ENCODE measurements at regions not wholly inside any gene's neighbourhood (a gene's known extent, or its start where the extent isn't known, plus 50 kb on each side); places are given as distances from the start of the nearest gene placed in this dataset.
"Not testable (repeated sequence)": the region's sequence is repeated elsewhere in the genome, so short reads cannot be mapped to it uniquely, and the experiment has no call there.

DNA sequence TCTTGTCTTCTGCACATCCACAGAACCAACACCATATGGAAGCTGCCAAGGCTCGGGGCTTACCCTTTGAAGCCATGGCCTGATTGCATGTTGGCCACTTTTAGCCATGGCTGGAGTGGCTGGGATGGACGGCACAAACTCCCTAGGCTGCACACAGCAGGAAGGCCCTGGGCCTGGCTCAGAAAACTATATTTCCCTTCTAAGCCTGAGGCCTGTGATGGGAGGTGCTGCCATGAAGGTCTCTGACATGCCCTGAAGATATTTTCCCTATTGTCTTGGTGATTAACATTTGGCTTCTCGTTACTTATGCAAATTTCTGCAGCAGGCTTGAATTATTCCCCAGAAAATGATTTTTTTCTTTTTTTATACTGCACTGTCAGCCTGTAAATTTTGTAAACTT, 387.0 kb upstream of the KCND2 start:
- no peak for DNase-seq (ENCODE audit: low spot score)

DNA sequence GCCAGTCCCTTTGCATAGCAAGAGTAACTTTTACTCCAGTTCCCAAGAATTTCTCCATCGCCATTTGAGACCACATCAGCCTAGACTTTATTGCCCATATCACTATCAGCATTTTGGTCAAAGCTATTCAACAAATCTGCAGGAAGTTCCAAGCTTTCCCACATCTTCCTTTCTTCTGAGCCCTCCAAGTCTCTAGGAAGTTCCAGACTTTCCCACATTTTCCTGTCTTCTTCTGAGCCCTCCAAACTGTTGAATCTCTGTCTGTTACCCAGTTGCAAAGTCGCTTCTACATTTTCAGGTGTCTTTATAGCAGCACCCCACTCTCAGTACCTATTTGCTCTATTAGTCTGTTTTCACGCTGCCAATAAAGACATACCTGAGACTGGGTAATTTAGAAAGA, 386.4 kb upstream of the KCND2 start:
- not testable (repeated sequence) for DNase-seq (ENCODE audit: low spot score)

DNA sequence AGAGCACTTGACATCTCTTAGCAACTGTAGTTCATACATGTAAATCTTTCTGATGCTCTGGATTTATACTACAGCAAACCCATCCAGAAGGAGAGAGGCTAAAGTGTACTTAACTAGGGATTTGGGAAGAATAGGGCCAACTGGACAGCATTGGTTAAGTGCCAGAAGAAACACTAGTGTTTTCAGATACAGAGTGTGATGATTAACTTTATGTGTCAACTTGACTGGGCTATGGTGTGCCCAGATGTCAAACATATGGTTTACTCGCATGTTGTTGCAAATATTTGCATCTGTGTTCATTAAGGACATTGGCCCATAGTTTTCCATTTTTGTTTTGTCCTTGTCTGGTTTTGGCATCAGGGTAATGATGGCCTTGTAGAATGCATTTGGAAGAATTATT, 384.7 kb upstream of the KCND2 start:
- DNase-seq (ENCODE audit: low spot score): no peak

DNA sequence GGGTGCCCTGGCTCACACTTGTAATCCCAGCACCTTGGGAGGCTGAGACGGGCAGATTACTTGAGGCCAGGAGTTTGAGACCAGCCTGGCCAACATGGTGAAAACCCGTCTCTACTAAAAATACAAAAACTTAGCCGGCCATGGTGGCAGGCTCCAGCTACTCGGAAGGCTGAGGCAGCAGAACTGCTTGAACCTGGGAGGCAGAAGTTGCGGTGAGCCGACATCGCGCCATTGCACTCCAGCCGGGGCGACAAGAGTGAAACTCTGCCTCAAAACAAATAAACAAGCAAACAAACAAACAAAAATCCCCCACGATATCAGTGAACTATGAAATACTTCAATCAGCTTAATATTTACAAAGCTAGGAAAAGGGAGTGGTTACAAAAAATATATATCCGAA, 382.3 kb upstream of the KCND2 start:
- no peak for DNase-seq (ENCODE audit: low spot score)

DNA sequence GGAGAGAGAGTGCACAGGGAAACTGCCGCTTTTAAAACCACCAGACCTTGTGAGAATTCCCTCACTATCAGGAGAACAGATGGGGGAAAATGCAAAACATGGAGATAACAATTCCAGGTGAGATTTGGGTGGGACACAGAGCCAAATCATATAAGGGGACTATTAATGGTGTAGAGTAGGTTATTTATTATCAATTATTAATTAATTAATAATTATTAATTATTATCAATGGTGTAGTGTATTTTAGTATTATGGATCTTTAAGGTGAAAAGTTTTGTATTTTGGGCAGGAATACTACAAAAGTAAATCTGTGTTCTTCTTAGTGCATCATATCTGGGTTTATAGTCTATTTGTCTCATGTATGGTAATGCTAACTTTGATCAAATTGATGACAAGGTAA, 377.7 kb upstream of the KCND2 start:
- no peak for DNase-seq (ENCODE audit: low spot score)

DNA sequence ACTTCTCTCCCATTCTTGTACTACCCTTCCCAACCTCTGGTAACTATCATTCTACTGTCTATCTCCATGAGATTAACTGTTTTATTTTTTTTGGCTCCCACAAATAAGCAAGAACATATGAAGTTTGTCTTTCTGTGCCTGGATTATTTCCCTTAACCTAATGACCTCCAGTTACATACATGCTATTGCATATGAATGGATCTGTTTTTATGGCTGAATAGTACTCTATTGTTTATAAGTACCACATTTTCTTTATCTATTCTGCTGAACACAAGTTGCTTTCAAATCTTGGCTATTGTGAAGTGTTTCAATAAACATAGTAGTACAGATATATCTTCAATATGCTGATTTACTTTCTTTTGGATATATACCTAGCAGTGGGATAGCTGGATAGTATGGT, 376.6 kb upstream of the KCND2 start:
- DNase-seq (ENCODE audit: low spot score): no peak

DNA sequence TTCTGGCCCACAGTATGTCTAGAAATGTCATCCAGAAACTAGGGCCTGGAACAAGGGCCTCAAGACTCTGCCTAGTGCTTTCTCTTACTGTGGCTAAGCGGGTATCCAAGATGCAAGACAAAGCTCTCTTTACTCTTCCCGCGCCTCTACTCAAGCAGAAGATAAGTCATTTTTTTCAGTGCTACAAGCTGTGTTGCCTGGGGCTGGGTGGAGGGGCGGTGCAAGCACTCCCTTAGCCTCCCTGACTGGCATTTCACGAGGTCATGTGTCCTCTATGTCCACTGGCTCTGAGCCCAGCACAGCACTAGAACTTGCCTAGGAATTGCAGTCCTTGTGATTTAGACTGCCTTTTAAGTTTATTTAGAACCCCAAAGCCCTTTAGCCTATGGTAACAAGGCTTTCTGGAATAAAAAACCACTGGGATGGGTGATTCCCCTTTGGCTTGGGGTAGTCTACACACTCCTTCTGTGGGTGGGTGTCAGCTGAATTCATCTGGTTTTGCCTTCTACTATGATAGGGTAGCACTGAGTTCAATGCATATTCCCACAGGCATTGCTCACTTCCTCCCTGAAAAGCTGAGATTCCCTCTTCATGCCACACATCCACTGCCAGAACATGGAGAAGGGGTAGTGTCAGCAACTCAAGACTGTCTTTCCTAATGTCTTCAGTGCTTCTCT, 371.8 kb upstream of the KCND2 start:
- DNase-seq (ENCODE audit: low spot score): no peak

DNA sequence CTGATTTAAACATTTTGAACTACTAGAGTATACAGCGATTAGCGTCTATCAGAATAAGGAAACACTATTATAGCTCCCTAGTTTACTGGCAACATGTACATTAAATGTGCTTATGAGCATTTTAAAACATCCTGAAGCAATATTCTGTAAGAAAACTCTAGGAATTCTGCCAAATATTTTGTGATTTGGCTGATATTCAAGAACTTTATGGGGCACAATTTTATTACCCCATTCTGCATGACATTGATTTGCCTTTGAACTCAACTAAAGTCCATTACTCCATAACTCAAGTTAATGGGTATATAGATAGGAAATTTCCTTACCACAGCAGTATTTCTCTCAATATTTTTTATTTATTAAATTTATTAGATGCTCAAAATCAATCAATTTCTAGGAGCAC, 369.9 kb upstream of the KCND2 start:
- DNase-seq (ENCODE audit: low spot score): no peak

DNA sequence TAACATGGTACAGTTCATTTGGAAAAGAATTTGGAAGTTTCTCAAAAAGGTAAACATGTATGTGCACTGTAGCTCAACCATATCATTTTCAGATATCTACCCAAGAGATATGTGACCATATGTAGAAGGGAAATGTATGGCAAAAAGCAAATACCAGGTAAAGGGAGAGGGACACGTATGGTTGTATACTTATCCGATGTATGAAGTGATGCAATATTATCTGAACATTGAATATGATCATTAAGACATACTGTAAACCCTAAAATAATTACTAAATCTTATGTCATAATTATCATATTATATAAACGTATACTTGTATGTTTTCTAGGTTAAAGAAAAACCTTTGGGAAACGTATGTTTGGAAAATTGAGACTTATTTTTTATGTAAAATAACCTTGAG, 367.5 kb upstream of the KCND2 start:
- no peak for DNase-seq (ENCODE audit: low spot score)

DNA sequence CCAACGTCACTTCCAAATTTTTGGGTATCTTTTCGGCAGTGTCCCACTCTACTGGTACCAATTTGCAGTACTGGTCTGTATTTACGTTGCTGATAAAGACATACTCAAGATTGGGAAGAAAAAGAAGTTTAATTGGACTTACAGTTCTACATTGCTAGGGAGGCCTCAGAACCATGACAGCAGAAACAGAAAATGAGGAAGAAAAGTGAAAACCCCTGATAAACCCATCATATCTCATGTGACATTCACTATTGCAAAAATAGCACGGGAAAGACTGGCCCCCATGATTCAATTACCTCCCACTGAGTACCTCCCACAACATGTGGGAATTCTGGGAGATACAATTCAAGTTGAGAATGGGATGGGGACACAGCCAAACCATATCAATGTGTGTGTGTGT, 364.0 kb upstream of the KCND2 start:
- DNase-seq (ENCODE audit: low spot score): no peak

DNA sequence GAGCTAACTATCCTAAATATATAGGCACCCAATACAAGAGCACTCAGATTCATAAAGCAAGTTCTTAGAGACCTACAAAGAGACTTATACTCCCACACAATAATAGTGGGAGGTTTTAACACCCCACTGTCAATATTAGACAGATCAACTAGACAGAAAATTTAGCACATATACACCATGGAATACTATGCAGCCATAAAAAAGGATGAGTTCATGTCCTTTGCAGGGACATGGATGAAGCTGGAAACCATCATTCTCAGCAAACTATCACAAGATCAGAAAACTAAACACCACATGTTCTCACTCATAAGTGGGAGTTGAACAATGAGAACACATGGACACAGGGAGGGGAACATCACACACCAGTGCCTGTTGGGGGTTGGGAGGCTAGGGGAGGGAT, 358.9 kb upstream of the KCND2 start:
- not testable (repeated sequence) for DNase-seq (ENCODE audit: low spot score)

DNA sequence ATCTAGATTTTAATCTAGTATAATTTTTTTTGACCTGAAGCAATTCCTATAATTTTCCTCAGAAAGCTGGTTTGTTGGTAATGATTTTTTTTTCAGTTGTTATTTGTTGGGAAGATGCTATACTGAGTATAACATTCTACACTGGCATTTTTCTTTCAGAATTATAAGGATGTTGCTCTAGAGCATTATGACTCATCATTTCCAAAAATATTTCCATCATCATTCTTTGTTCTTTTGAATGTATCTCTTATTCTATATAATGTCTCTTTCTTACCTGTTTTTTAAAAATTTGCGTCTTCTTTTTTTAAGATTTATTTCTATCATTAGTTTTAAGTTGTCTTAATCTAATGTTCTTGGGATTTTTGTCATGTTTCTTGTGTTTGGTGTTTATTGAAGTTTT, 356.5 kb upstream of the KCND2 start:
- DNase-seq (ENCODE audit: low spot score): no peak

DNA sequence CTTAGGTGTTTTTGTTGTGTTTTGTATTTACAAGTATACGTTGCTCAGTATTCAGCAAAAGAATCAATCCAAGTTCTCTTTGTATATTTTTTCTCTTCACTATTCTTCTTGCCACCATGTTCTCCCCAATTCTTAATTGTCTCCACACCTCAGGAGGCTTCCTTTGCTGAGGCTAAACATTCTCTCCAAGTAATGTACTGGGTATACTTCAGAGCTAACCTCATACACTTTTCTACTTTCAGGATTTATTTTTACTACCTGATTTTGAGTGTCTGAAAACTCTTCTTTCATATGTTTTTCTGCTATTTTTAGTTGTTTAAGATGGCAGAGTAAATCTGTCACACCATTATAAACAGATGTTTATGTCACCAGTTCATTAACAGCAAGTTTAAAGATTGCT, 354.8 kb upstream of the KCND2 start:
- no peak for DNase-seq (ENCODE audit: low spot score)

DNA sequence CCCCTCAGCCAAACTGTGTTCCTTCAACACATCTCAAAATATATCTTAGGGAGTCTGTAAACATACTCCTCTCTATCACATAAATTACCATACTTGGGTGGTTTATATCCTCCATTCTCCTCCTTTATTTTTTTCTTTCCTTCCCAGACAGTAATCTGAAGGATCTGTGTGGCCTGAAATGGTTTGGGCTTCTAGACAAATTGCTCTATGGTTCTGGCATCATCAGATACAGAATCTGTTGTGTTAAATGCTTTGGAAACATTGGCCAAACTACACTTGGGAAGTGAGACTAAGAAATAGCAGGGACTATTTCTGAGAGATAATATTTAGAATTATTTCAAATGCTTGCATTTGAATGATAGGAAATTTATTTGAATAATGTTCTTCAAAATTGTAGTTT, 353.0 kb upstream of the KCND2 start:
- DNase-seq (ENCODE audit: low spot score): no peak

DNA sequence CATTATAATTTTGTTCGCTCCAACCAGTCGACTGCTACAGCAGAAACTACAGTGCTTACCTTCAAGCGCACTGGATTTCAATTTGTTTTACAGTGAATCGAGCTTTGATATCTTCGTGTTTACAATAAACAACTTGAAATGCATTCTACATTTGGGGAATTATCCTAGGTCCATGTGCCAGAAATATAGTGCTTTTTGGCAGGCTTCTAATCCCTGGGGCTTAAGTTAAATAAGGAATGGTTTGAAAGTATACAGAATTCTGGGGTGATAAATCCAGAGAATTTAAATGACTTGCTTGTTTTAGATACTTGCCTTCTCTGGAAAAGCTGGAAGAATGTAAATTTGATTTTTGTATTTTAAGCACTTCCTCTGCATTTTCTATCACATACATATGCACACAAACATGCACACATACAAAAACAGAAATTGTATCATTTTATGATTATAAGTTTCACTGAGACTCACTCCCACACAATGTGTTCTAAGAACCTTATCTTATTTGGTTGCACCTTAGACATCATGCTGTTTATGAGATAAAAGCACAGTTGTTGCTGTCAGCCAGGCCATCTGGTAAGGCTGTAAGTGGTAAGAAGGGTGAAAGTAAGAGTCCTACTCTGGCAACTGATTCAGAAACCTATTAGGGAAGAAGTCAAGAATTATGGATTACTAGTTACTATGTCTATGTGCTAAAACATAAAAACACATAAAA, 347.2 kb upstream of the KCND2 start:
- no peak for DNase-seq (ENCODE audit: low spot score)

DNA sequence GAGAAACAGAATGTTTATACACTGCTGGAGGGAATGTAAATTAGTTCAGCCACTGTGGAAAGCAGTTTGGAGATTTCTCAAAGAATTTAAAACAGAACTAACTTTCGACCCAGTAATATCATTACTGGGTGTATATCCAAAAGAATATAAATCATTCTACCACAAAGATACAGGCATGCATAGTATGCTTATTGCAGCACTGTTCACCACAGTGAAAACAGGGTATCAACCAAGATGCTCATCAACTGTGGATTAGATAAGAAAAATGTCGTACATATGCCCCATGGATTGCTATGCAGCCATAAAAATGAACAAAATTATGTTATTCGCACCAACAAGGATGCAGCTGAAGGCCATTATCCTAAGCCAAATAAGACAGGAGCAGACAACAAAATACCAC, 343.1 kb upstream of the KCND2 start:
- no peak for DNase-seq (ENCODE audit: low spot score)

DNA sequence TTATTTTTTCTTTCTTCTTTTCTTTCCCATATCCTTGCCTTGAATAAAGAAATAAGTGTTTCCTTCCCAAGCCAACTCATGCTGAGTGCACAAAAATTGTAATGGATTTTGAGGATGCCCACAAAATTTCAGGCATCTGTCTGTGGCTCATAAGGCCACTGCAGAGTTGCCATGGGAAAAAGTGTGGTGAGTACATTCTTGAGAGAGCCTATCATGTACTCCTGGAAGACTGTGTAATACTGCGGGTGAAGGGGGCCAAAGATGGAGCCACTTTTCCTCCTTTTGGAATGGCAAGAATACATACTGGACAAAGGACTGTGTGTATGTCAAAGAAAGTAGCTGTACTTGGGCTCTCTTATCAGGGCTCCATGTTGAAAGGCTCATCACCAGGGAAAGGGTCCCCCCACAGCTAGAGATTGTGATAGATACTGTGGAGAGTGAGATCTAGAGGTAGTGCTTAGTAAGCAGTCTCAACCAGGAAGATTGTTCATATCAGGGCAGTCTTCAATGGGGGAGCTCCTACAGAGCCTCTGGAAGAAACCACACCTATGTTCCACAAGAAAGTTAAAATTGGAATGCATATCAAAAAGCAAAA, 341.6 kb upstream of the KCND2 start:
- no peak for DNase-seq (ENCODE audit: low spot score)

DNA sequence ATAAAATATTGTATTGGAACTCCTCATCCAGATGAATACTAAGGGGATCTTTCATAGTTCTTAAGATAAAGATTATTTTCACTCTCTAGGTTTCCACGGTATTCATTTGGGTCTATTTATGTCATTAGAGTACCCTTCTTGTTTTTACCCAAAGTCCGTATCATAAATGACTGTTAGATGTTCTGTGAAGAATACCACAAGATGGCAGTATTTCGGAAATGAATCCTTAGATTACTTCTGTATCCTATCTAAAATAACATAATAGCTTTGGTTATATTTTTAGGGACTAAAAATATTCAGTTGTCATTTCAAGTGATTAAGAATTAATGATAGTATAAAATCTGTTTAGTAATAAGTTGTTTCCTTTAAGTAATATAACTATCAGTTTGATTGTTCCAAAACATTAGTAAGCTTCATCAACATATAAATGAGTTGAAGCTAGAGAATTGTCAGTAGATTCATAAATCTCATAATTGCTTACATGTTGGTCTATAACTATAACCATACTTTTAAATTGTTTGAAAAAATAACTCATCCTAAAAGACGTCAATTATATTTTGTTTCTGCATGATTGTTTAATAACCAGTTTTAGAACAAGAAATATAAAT, 337.5 kb upstream of the KCND2 start:
- no peak for DNase-seq (ENCODE audit: low spot score)

DNA sequence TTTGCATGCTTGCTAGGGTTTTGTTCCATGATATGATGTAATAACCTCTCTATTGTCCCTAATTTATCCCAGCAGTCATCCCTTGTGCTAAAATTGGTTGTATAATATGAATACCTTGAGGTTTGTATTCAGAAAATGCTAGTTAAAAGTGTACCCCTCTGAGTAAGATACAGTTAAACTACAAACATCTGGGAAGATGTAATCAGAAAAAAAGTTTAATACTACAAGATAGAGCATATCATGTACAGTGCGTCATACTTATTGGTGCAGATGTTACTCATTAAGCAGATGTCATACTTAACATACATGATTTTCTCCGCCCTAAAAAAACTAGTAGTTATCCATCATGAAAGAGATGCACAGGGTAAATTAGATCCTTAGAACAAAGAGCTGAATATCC, 336.1 kb upstream of the KCND2 start:
- no peak for DNase-seq (ENCODE audit: low spot score)

DNA sequence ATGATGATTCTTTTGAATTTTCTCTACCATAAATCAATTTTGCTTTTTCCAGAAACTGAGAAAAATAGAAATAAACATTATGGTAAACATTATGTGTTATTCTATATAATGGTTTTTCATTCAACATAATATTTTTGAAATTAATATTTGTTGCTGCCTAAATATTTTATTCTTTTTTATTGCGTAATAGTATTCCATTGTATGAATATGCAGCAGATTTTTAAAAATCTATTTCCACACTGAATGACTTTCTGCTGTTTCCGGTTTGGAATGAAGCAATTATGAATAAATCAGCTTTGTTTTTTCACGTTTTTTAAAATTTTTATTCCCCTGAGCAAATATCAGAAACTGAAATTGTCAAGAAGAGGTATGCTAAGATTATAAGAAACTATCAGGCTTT, 335.2 kb upstream of the KCND2 start:
- no peak for DNase-seq (ENCODE audit: low spot score)

DNA sequence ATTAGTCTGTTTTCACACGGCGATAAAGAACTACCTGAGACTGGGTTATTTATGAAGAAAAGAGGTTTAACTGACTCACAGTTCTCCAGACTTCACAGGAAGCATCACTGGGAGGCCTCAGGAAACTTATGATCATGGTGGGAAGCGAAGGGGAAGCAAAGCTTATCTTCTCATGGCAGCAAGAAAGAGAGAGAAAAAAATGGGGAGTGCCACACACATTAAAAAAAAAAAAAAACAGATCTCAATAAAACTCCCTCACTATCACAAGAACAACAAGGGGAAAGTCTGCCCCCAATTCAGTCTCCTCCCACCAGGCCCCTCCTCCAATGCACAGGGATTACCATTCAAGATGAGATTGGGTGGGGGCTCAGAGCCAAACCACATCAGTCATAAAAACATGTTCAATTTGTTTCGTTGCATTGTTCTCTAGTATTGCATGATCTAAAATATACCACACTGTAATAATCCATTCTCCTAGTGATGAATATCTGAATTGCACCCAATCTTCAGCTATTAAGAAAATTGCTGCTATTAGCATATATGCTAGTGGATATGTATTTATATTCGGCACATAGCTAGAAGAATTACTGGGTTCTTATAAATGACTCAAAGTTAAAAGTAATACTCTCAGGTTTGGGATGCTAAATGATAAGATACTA, 328.9 kb upstream of the KCND2 start:
- DNase-seq (ENCODE audit: low spot score): no peak

DNA sequence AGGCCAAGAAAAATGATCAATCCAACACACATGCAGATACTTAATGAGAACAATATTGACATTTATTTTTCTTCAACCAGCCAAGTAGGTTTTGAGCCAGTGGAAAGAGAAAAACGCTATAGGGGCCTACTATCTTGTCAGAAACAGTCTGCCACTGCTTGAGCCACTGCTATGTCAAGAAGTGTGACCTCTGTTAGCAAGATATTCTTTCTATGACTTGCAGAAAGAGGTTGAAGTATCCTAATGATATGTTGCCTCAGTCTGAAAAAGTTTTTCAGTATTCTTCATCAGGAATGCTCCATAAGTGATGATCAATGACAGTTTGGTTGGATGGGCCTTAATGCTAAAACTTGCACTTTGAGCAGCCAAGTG, 328.4 kb upstream of the KCND2 start:
- no peak for DNase-seq (ENCODE audit: low spot score)

DNA sequence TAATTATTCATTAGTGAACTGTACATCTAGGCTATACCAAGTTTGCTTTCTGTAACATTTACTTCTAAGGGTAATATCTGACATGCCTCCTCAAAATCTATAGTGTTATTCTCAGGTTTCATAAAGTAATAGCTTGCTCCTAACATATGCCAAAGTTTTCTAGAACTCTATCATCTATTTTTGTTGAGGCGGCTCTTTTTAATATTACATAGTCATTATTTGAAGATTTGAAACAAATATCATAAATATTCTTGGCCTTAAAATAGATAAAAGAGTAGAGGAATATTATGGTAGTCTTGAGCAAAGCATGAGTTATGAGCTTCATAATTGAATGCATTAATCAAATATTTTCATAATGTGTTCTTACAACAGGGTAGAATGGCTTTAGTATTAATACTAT, 327.2 kb upstream of the KCND2 start:
- DNase-seq (ENCODE audit: low spot score): no peak

All from AG08396 (cell line).